Trophoblast cell (in vitro differentiated cells and primary cell): ENCODE measurements at regions not wholly inside any gene's neighbourhood (a gene's known extent, or its start where the extent isn't known, plus 50 kb on each side); places are given as distances from the start of the nearest gene placed in this dataset.

Source experiments
- DNase-seq, 2 donors: peaks; one replicate each; pipeline ENCODE4 v3.0.0-alpha.2; 2016
- H2AFZ ChIP-seq: 2 replicates; pipeline ENCODE4 v1.6.1; 2013; ENCODE audit warnings: low read length, moderate library complexity, mild to moderate bottlenecking; ENCODE audit not compliant: insufficient read depth, poor library complexity
- H2AK5ac ChIP-seq: 2 replicates; pipeline ENCODE4 v1.6.1; 2013; ENCODE audit warnings: mild to moderate bottlenecking, low read length
- H2BK120ac ChIP-seq: 2 replicates; pipeline ENCODE4 v1.6.1; 2013; ENCODE audit warnings: low read length, mild to moderate bottlenecking, moderate library complexity; ENCODE audit not compliant: insufficient read depth, poor library complexity
- H2BK12ac ChIP-seq: 2 replicates; pipeline ENCODE4 v1.6.1; 2013; ENCODE audit warnings: mild to moderate bottlenecking, low read length, moderate library complexity
- H2BK5ac ChIP-seq: 2 replicates; pipeline ENCODE4 v1.6.1; 2013; ENCODE audit warnings: low read length, low read depth, moderate library complexity, mild to moderate bottlenecking; ENCODE audit not compliant: poor library complexity
- H3K14ac ChIP-seq: 2 replicates; pipeline ENCODE4 v1.6.1; 2013; ENCODE audit warnings: mild to moderate bottlenecking, low read length
- H3K18ac ChIP-seq: 2 replicates; pipeline ENCODE4 v1.6.1; 2013; ENCODE audit warnings: mild to moderate bottlenecking, low read length
- H3K23ac ChIP-seq: 2 replicates; pipeline ENCODE4 v1.6.1; 2013; ENCODE audit warnings: low read length
- H3K27ac ChIP-seq: 2 replicates; pipeline ENCODE4 v1.5.1; 2013; ENCODE audit warnings: low read depth, mild to moderate bottlenecking, inconsistent platforms, low read length, moderate library complexity
- H3K27me3 ChIP-seq: 2 replicates; pipeline ENCODE4 v1.6.1; 2013; ENCODE audit warnings: inconsistent platforms, mild to moderate bottlenecking, low read length, moderate library complexity; ENCODE audit not compliant: insufficient read depth
- H3K36me3 ChIP-seq, 2 experiments: 1 replicate in 1 of 2; 2 replicates in 1 of 2; pipeline ENCODE4 v1.6.1; 2013; ENCODE audit warnings: low read length in 2 of 2, mild to moderate bottlenecking in 2 of 2, moderate library complexity in 1 of 2; ENCODE audit not compliant: insufficient read depth in 2 of 2, control insufficient read depth in 1 of 2
- H3K4ac ChIP-seq: 2 replicates; pipeline ENCODE4 v1.6.1; 2013; ENCODE audit warnings: low read depth, mild to moderate bottlenecking, low read length, moderate library complexity
- H3K4me1 ChIP-seq, 2 experiments: 1 replicate in 1 of 2; 2 replicates in 1 of 2; pipeline ENCODE4 v1.6.1; 2013; ENCODE audit warnings: low read length in 2 of 2, mild to moderate bottlenecking in 2 of 2, moderate library complexity in 1 of 2; ENCODE audit not compliant: insufficient read depth in 2 of 2, control insufficient read depth in 1 of 2
- H3K4me2 ChIP-seq: 2 replicates; pipeline ENCODE4 v1.6.1; 2013; ENCODE audit warnings: inconsistent platforms, mild to moderate bottlenecking, low read length, moderate library complexity
- H3K4me3 ChIP-seq: 2 replicates; pipeline ENCODE4 v1.5.1; 2013; ENCODE audit warnings: mild to moderate bottlenecking, low read depth, low read length, inconsistent platforms
- H3K79me1 ChIP-seq: one replicate; pipeline ENCODE4 v1.6.1; 2013; ENCODE audit warnings: low read length
- H3K79me2 ChIP-seq: 2 replicates; pipeline ENCODE4 v1.6.1; 2013; ENCODE audit warnings: low read length, mild to moderate bottlenecking; ENCODE audit not compliant: control insufficient read depth, insufficient read depth, poor library complexity
- H3K9ac ChIP-seq: 2 replicates; pipeline ENCODE4 v1.6.1; 2013; ENCODE audit warnings: mild to moderate bottlenecking, low read length
- H3K9me3 ChIP-seq: 2 replicates; pipeline ENCODE4 v1.6.1; 2013; ENCODE audit warnings: low read depth, mild to moderate bottlenecking, control low read depth, inconsistent platforms, low read length; ENCODE audit not compliant: insufficient read depth
- H4K12ac ChIP-seq: 2 replicates; pipeline ENCODE4 v1.6.1; 2013; ENCODE audit warnings: low read depth, mild to moderate bottlenecking, low read length, moderate library complexity
- H4K8ac ChIP-seq: 2 replicates; pipeline ENCODE4 v1.6.1; 2013; ENCODE audit warnings: low read depth, mild to moderate bottlenecking, low read length, moderate library complexity
- H4K91ac ChIP-seq: one replicate; pipeline ENCODE4 v1.6.1; 2013; ENCODE audit warnings: low read depth, mild to moderate bottlenecking, low read length, moderate library complexity
- WGBS: extraction: QIAGEN DNeasy Blood & Tissue Kit; methylation state at CpG from one replicate; pipeline ENCODE4 v1.1.7; 2013; ENCODE audit warnings: missing lambda C conversion rate; ENCODE audit not compliant: insufficient read length, insufficient coverage; ENCODE audit errors: extremely low coverage; 5-methylcytosine and 5-hydroxymethylcytosine counted together

DNA sequence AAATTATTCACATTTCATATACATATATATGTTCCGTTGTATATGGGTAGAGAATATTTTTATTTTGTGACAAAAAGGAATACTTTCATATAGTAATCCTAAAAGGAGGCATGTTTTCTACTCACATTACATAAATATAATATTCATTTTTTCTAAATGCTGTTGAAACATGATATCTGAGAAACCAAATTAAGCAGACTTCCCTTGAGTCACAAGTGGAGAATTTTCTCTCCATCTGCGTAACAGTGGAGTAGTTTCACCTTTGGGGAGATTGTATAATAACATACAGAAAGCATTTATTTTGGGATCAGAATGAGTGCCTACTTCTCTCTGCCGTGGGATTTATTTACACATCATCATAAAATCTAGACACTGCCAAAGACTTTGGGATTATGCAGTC, 849.8 kb downstream of the NSUN3 start:
- H3K36me3 ChIP-seq = no peaks in the 10 kb centered on the region
- no peaks in the 10 kb centered on the region for H3K4me1 ChIP-seq
- H3K9me3 ChIP-seq = no peaks in the 10 kb centered on the region
- no peak overlapping the region for H3K27ac ChIP-seq
- H3K4me3 ChIP-seq = no peak overlapping the region
- no peak overlapping the region for H3K4ac ChIP-seq
- H3K4me2 ChIP-seq = no peak overlapping the region
- no peak overlapping the region for H4K91ac ChIP-seq
- H3K14ac ChIP-seq = no peak overlapping the region
- no peak for DNase-seq
- no peak overlapping the region for H2BK120ac ChIP-seq
- no CpG with 5 or more reads among the region's 3 CpGs for WGBS
- H3K23ac ChIP-seq = no peak overlapping the region
- no peak overlapping the region for H2BK5ac ChIP-seq
- no peak overlapping the region for H3K18ac ChIP-seq
- H2BK12ac ChIP-seq = no peak overlapping the region
- H2AFZ ChIP-seq = no peak overlapping the region
- no peak overlapping the region for H3K9ac ChIP-seq
- no peaks in the 10 kb centered on the region for H3K79me2 ChIP-seq
- no peaks in the 10 kb centered on the region for H3K79me1 ChIP-seq
- no peak overlapping the region for H4K12ac ChIP-seq
- no peak overlapping the region for H4K8ac ChIP-seq
- H2AK5ac ChIP-seq = no peak overlapping the region
- no peaks in the 10 kb centered on the region for H3K27me3 ChIP-seq

DNA sequence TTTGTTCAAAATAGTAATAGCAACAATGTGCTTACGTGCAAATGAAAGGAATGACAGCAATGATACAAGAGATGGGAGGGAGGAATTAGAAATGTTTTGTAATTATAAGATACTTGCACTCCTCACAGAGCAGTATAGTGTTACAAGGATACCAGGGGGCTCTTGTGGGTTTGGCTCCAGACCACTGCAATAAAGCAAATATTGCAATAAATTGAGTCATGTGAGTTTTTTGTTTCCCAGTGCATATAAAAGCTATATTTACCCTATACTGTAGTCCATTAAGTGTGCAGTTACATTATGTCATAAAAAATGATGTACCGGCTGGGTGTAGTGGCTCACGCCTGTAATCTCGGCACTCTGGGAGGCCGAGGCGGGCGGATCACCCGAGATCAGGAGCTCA, 864.3 kb downstream of the NSUN3 start:
- Histone ChIP-seq H2BK120ac (no peak overlapping the region), H3K23ac (no peak overlapping the region), H3K79me1 (peaks cover 2% of the 10 kb centered on the region), H3K27me3 (no peaks in the 10 kb centered on the region), H3K9ac (no peak overlapping the region), H3K27ac (no peak overlapping the region), H3K4me1 (no peaks in the 10 kb centered on the region), H4K91ac (no peak overlapping the region), H4K8ac (no peak overlapping the region), H3K79me2 (no peaks in the 10 kb centered on the region), H4K12ac (no peak overlapping the region), H3K9me3 (no peaks in the 10 kb centered on the region), H2BK12ac (peak overlapping the region; percentile 49), H3K4ac (no peak overlapping the region), H3K4me3 (no peak overlapping the region), H2AK5ac (peak overlapping the region; percentile 79), H3K18ac (no peak overlapping the region), H2BK5ac (peak overlapping the region; percentile 31), H2AFZ (no peak overlapping the region), H3K36me3 (no peaks in the 10 kb centered on the region), H3K4me2 (no peak overlapping the region), H3K14ac (no peak overlapping the region)
- WGBS = no CpG with 5 or more reads among the region's 8 CpGs
- DNase-seq = no peak

DNA sequence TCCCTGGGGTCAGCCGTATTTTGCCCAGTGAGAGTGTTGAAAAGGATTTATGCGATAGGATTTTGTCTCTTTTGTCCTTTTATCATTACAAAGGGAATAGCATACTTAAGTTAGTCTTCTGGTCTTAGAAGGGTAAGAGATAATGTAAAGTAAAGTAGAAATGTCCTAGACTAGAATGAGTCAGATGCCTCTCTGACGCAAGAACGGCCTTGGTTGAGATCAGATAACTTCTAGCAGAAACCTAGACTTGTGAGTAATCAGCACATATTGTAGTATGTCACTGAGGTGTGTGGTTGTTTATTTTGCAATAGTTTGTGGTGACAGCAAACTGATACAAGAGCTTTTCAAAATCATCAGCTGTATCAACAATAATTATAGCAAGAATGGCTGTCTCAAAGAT, 866.1 kb downstream of the NSUN3 start:
- H4K91ac ChIP-seq = no peak overlapping the region
- H3K23ac ChIP-seq = no peak overlapping the region
- no peak overlapping the region for H2AFZ ChIP-seq
- no peak overlapping the region for H3K14ac ChIP-seq
- H4K8ac ChIP-seq = no peak overlapping the region
- H3K27ac ChIP-seq = peak overlapping the region; percentile 31
- no peaks in the 10 kb centered on the region for H3K36me3 ChIP-seq
- no peak overlapping the region for H3K9ac ChIP-seq
- no peak overlapping the region for H3K18ac ChIP-seq
- no peak overlapping the region for H3K4me3 ChIP-seq
- H4K12ac ChIP-seq = no peak overlapping the region
- DNase-seq = peak; percentile 84 to 85
- H2AK5ac ChIP-seq = no peak overlapping the region
- H3K79me1 ChIP-seq = peaks cover 2% of the 10 kb centered on the region
- no peak overlapping the region for H2BK12ac ChIP-seq
- H2BK120ac ChIP-seq = no peak overlapping the region
- H3K4me1 ChIP-seq = no peaks in the 10 kb centered on the region
- H3K4me2 ChIP-seq = no peak overlapping the region
- no peaks in the 10 kb centered on the region for H3K27me3 ChIP-seq
- no peaks in the 10 kb centered on the region for H3K9me3 ChIP-seq
- no CpG with 5 or more reads among the region's 4 CpGs for WGBS
- H2BK5ac ChIP-seq = no peak overlapping the region
- H3K79me2 ChIP-seq = no peaks in the 10 kb centered on the region
- no peak overlapping the region for H3K4ac ChIP-seq

DNA sequence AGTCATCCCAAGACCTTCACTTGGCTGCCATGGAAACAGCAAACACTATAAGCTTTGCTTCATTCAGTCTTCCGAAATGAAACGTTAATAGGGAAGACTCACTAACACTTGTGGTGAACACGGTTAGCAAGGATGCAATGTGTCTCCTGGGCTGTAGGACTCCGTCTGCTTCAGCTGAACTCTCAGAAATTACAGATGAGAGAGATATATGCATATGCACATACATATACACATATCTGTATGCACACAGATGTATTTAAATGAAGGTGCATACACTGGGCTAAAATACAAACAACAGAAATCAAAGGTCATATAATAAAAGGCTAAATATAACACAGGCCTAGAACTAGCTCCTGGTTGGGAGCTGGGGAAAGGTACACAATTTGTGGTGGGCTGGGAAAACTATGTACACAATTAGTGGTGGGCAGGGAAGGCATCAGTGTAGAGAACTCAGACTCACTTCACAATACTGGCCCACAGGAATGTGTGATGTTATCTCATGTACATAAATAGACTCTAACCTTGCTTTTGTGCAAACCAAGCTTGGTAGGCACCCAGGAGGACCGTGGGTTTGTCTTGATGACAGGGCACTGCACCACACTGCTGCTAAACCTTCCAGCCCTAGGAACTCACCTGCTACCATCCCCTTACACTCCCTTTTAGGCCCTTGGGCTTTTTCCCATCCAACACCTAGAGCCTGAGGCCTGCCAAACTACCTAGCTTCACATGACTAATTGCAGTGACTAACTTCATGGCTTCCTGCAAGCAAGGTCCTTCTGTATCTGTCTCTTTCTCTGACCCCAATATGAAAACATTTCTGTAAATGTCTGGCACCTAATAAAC, 873.1 kb downstream of the NSUN3 start:
- Histone ChIP-seq H3K79me1 (no peaks in the 10 kb centered on the region), H3K4me3 (no peak overlapping the region), H3K36me3 (no peaks in the 10 kb centered on the region), H3K4me1 (peaks cover 8 to 9% of the 10 kb centered on the region in 2 experiments), H3K14ac (peak overlapping the region; percentile 42), H2BK120ac (no peak overlapping the region), H4K91ac (no peak overlapping the region), H3K27me3 (no peaks in the 10 kb centered on the region), H2BK5ac (no peak overlapping the region), H3K27ac (no peak overlapping the region), H4K12ac (no peak overlapping the region), H3K9me3 (no peaks in the 10 kb centered on the region), H2AK5ac (no peak overlapping the region), H3K18ac (no peak overlapping the region), H3K79me2 (no peaks in the 10 kb centered on the region), H3K23ac (no peak overlapping the region), H2AFZ (no peak overlapping the region), H3K9ac (no peak overlapping the region), H3K4me2 (no peak overlapping the region), H2BK12ac (no peak overlapping the region), H4K8ac (no peak overlapping the region), H3K4ac (no peak overlapping the region)
- peak in 1 of 2 donors; percentile 13 for DNase-seq
- no CpG with 5 or more reads among the region's 5 CpGs for WGBS
